LNCaP clone FGC (cell line): ENCODE measurements at regions not wholly inside any gene's neighbourhood (a gene's known extent, or its start where the extent isn't known, plus 50 kb on each side); places are given as distances from the start of the nearest gene placed in this dataset.
A peak's percentile ranks its signal among the peaks of the same experiment; 100 is the strongest.

Source experiments
- DNase-seq: peaks from one replicate; pipeline ENCODE4 v3.0.0-alpha.2; 2011; ENCODE audit warnings: low read depth
- H3K4me3 ChIP-seq: 2 replicates; pipeline ENCODE4 v1.5.1; 2011; ENCODE audit warnings: mild to moderate bottlenecking, low read depth, low read length, control low read depth
- TF ChIP-seq, protein P1 (sequence below): IDR thresholded peaks from 2 replicates; pipeline ENCODE4 v1.5.1; 2012; ENCODE audit warnings: mild to moderate bottlenecking; ENCODE audit not compliant: control insufficient read depth, insufficient read depth; ENCODE audit errors: extremely low read depth

DNA sequence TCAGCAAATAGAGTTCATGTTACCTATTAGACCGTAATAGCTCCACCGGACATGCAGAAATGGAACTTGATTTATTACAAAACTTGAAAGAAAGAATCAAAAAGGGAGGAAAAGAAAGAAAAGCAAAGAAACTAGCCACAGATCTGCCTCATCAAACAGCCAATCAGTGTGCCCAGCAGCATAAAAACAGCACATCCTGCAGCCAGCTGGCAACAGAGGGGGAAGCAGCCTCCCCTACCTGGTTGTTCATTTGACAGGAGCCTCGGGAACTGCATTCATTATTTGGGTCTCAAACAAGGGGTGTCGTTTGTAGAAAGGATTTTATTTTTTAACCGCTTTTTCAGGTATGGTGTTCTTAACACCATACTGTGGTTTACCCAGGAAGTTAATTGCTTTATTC is 181.5 kb upstream of the TOPAZ1 start:
- TF ChIP-seq, protein P1, sequence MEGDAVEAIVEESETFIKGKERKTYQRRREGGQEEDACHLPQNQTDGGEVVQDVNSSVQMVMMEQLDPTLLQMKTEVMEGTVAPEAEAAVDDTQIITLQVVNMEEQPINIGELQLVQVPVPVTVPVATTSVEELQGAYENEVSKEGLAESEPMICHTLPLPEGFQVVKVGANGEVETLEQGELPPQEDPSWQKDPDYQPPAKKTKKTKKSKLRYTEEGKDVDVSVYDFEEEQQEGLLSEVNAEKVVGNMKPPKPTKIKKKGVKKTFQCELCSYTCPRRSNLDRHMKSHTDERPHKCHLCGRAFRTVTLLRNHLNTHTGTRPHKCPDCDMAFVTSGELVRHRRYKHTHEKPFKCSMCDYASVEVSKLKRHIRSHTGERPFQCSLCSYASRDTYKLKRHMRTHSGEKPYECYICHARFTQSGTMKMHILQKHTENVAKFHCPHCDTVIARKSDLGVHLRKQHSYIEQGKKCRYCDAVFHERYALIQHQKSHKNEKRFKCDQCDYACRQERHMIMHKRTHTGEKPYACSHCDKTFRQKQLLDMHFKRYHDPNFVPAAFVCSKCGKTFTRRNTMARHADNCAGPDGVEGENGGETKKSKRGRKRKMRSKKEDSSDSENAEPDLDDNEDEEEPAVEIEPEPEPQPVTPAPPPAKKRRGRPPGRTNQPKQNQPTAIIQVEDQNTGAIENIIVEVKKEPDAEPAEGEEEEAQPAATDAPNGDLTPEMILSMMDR: no peak
- H3K4me3 ChIP-seq: no peak overlapping the region
- DNase-seq: no peak

DNA sequence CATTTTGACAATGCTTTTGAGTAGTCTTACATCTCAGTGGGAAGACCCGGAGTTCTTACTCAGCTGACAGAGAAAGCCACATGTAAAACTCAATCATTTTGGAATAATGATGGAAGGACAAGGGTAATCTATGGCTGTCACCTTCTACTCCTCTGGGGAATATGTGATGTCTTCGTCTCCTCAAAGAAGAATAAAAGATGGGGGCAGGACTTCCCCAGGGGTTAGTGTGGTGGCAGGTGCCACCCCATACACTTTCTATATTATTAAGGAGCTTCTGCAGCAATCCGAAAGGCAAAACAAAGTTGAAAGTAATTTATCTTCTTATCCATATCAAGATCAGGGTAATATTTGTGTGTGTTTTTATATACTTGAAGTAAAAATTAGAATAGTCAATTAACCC is 180.4 kb upstream of the TOPAZ1 start:
- no peak overlapping the region for H3K4me3 ChIP-seq
- DNase-seq: no peak
- TF ChIP-seq, protein P1: no peak

DNA sequence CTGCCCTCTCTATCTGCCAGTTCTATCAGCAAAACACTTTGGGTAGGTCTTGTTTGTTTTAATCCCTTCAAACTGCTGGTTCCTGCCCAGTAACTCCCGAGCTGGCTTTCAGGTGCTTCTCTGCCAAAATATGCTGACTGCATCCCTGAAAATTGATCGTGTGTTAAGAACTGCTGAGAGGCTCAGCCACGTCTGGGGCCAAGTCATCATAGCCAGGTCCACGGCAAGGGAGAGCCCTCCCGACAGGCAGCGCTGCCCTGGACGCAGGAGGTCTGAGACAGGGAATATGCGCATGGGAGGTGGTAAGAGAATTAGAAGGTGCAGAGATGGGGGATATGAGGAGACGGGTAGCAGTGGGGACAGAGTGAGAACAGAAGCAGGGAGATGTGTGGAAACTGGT is 179.7 kb upstream of the TOPAZ1 start:
- TF ChIP-seq, protein P1: no peak
- DNase-seq: no peak
- H3K4me3 ChIP-seq: no peak overlapping the region

DNA sequence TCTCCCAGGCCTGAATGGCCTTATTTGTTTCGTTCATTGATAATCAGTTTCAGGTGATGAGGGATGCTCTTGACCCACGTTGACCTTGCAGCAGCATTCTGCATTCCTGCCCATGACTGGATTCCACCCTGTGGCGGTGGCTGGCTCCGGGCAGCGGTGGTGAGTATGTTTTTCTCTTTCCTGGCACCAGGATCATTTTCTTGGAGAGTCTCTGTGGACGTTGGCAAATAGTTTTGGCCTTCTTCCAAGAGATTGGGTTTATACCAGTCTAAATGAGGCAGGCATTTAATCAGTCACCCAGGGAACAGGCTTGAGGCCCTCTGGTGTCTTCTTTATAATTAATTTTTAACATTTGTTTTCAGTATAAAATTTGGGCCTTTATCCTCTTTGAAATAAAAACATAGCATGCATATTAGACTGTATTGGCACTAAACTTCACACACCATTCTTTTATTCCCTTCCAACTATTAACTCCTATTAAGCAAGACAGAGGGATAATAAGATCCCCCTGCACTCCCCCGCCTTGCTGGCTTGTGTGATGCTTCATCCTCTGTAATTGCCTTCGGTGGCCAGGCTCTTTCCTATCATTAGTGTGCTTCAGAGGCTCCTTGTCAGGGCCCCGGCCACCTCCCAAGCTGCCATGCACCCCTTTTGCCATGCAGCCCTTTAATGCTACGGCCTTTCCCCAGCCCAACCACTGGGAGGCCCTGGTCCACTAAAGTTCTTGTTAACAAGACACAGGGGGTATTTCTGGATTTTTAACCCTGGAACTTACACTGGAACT is 176.2 kb upstream of the TOPAZ1 start:
- DNase-seq: peak; percentile 86
- TF ChIP-seq, protein P1: no peak
- no peak overlapping the region for H3K4me3 ChIP-seq

DNA sequence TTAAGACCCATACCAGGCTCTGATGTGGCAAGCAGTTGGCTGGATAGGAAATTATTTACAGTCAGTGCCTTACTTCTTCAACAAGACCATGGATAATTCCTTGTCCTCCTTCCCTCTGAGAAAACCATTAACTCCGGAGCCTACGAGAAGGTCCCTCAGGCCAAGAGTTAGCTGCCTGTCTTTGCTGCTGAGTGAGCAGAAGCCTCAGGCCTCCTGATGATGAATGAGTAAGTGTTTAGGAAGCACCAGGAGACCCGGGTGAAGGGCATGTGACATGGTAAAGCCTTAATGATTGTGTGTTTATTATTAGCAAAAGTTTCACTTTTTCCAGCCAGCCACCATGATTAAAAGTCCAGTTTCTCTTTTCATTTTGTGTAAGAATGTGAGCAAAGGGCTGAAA is 174.9 kb upstream of the TOPAZ1 start:
- TF ChIP-seq, protein P1: no peak
- no peak for DNase-seq
- no peak overlapping the region for H3K4me3 ChIP-seq

DNA sequence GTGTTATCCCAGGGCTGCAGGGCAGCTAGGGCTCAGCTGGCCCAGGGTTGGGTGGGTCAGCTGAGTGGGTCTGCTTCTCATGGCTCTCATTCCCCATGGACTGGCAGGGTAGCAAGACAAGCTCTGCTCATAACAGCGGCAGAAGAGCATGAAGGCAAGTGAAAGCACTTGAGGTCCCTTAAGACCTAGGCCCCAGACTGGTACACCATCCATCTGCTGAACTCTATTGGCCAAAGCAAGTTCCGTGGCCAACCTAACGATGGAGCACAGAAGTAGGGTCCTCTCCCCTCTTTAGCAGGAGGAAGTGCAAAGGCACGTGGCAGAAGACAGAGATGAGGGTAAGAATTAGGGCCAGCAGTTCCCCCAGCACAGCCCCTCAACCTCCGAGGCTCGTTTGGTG is 174.3 kb upstream of the TOPAZ1 start:
- TF ChIP-seq, protein P1: no peak
- no peak overlapping the region for H3K4me3 ChIP-seq

DNA sequence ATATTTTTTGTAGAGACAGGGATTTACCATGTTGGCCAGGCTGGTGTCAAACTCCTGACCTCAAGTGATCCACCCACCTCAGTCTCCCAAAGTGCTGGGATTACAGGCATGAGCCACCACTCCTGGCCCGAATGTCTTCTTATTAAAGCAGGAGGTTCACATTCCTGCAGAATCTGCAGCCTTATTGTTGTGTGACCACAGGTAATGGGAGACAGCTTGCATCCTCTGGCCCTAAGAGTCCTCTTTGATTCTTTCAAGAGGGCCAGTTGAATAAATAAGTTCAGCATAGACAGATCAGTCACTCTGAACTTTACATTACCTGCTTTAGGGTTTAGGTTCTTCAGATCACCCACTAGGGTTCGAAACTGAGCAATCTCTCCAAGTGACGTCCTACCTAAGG is 172.9 kb upstream of the TOPAZ1 start:
- DNase-seq: no peak
- TF ChIP-seq, protein P1: no peak
- no peak overlapping the region for H3K4me3 ChIP-seq

More for the DNA sequence above, 174.3 kb upstream of the TOPAZ1 start:
- DNase-seq: no peak
